Endodermal cell (in vitro differentiated cells): ENCODE measurements at regions not wholly inside any gene's neighbourhood (a gene's known extent, or its start where the extent isn't known, plus 50 kb on each side); places are given as distances from the start of the nearest gene placed in this dataset.

Source experiments
- DNase-seq: peaks from one replicate; pipeline ENCODE4 v3.0.0-alpha.2; 2017
- H3K27ac ChIP-seq: 2 replicates; pipeline ENCODE4 v1.5.1; 2013; ENCODE audit warnings: mild to moderate bottlenecking, low read depth, low read length, moderate library complexity
- H3K27me3 ChIP-seq: 2 replicates; pipeline ENCODE4 v1.6.1; 2013; ENCODE audit warnings: mild to moderate bottlenecking, low read length, moderate library complexity; ENCODE audit not compliant: insufficient read depth, control insufficient read depth, poor library complexity, severe bottlenecking
- H3K36me3 ChIP-seq: 2 replicates; pipeline ENCODE4 v1.7.0; 2013; ENCODE audit warnings: mild to moderate bottlenecking, low read length, moderate library complexity; ENCODE audit not compliant: control insufficient read depth, insufficient read depth
- H3K4me1 ChIP-seq: one replicate; pipeline ENCODE4 v1.7.0; 2013; ENCODE audit warnings: low read length; ENCODE audit not compliant: control insufficient read depth, insufficient read depth
- H3K4me3 ChIP-seq: 2 replicates; pipeline ENCODE4 v1.5.1; 2013; ENCODE audit warnings: mild to moderate bottlenecking, low read length, moderate library complexity
- H3K9ac ChIP-seq: 2 replicates; pipeline ENCODE4 v1.6.1; 2013; ENCODE audit warnings: mild to moderate bottlenecking, low read length, moderate library complexity; ENCODE audit not compliant: poor library complexity, severe bottlenecking; ENCODE audit errors: extremely low read depth
- H3K9me3 ChIP-seq: 2 replicates; pipeline ENCODE4 v1.6.1; 2013; ENCODE audit warnings: mild to moderate bottlenecking, low read length, moderate library complexity; ENCODE audit not compliant: control insufficient read depth
- H3K27ac Mint-ChIP-seq: 2 replicates; pipeline ENCODE4 v1.8.0; 2020; ENCODE audit warnings: mixed read lengths
- H3K27me3 Mint-ChIP-seq: 2 replicates; pipeline ENCODE4 v1.8.0; 2021; ENCODE audit warnings: mild to moderate bottlenecking, mixed read lengths; ENCODE audit not compliant: insufficient read depth
- H3K36me3 Mint-ChIP-seq: 2 replicates; pipeline ENCODE4 v1.8.0; 2020; ENCODE audit warnings: low read depth, mixed read lengths
- H3K4me1 Mint-ChIP-seq: 2 replicates; pipeline ENCODE4 v1.8.0; 2020; ENCODE audit warnings: mixed read lengths
- H3K4me3 Mint-ChIP-seq: 2 replicates; pipeline ENCODE4 v1.8.0; 2020; ENCODE audit warnings: mild to moderate bottlenecking, moderate library complexity, mixed read lengths
- H3K9me3 Mint-ChIP-seq: 2 replicates; pipeline ENCODE4 v1.8.0; 2020; ENCODE audit warnings: mild to moderate bottlenecking, mixed read lengths
- WGBS, 2 experiments: methylation state at CpG; one replicate each; pipeline versions ENCODE4 v1.1.5 to v1.1.7; 2013; ENCODE audit warnings: missing lambda C conversion rate in 2 of 2, mixed read lengths in 1 of 2; ENCODE audit not compliant: insufficient coverage in 1 of 2, insufficient read length in 1 of 2; 5-methylcytosine and 5-hydroxymethylcytosine counted together
- TF ChIP-seq, protein P1 (sequence below): fragments of 200-600 bp; sonication (generic); conservative IDR thresholded peaks from 2 replicates; pipeline ENCODE4 v1.5.0; 2021; ENCODE audit warnings: antibody characterized with exemption, mild to moderate bottlenecking

DNA sequence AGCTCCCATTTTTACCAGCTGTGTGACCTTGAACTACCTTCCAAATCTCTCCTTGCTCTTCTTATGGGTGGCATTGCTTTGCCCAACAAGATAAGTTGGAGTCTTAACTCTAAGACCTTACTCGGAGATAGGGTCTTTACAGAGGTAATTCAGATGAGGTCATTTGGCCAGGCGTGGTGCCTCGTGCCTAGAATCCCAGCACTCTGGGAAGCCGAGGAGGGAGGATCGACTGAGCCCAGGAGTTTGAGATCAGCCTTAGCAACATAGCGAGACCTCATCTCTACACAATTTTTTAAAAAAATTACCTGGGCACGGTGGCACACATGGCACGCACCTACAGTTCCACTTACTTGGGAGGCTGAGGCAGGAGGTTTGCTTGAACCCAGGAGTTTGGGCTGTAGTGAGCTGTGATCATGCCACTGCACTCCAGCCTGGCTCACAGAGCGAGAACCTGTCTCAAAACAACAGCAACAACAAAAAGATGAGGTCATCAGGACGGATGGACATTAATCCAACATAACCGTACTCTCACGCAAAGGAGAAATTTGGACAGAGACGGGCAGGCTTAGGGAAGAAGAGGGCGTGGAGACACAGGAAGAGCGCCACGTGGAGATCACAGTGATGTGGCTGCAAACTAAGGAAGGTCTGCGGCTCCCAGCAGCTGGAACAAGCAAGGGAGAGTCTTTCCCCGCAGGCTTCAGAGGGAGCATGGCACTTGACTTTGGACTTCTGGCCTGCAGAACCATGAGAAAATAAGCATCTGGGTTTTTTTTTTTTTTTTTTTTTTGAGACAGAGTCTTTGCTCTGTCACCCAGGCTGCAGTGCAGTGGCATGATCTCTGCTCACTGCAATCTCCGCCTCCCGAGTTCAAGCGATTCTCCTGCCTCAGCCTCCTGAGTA lies 122.3 kb upstream of the CARD11 start:
- 87 to 88% methylated on average over 17 to 21 of the region's 21 CpGs for WGBS, 2 experiments
- no peaks in the 10 kb centered on the region for H3K36me3 ChIP-seq
- no peak for DNase-seq
- peaks cover 11% of the 10 kb centered on the region for H3K9me3 ChIP-seq
- Mint-ChIP-seq H3K9me3 (peaks cover 14% of the 10 kb centered on the region), H3K27me3 (peaks cover 6% of the 10 kb centered on the region), H3K27ac (no peak overlapping the region), H3K36me3 (no peaks in the 10 kb centered on the region), H3K4me3 (no peak overlapping the region), H3K4me1 (peaks cover 29% of the 10 kb centered on the region)
- no peaks in the 10 kb centered on the region for H3K27me3 ChIP-seq
- no peak overlapping the region for H3K4me3 ChIP-seq
- H3K9ac ChIP-seq: no peak overlapping the region
- TF ChIP-seq, protein P1, sequence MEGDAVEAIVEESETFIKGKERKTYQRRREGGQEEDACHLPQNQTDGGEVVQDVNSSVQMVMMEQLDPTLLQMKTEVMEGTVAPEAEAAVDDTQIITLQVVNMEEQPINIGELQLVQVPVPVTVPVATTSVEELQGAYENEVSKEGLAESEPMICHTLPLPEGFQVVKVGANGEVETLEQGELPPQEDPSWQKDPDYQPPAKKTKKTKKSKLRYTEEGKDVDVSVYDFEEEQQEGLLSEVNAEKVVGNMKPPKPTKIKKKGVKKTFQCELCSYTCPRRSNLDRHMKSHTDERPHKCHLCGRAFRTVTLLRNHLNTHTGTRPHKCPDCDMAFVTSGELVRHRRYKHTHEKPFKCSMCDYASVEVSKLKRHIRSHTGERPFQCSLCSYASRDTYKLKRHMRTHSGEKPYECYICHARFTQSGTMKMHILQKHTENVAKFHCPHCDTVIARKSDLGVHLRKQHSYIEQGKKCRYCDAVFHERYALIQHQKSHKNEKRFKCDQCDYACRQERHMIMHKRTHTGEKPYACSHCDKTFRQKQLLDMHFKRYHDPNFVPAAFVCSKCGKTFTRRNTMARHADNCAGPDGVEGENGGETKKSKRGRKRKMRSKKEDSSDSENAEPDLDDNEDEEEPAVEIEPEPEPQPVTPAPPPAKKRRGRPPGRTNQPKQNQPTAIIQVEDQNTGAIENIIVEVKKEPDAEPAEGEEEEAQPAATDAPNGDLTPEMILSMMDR: no peak
- peaks cover 8% of the 10 kb centered on the region for H3K4me1 ChIP-seq
- H3K27ac ChIP-seq: no peak overlapping the region

GRCh38 chr7:3167551-3167950 lies 123.9 kb upstream of the CARD11 start:
- Histone ChIP-seq H3K36me3 (no peaks in the 10 kb centered on the region), H3K9me3 (peaks cover 7% of the 10 kb centered on the region), H3K27me3 (no peaks in the 10 kb centered on the region), H3K4me3 (no peak overlapping the region), H3K4me1 (peaks cover 8% of the 10 kb centered on the region), H3K9ac (no peak overlapping the region), H3K27ac (no peak overlapping the region)
- H3K27me3 Mint-ChIP-seq: peaks cover 6% of the 10 kb centered on the region
- no peak overlapping the region for H3K27ac Mint-ChIP-seq
- H3K36me3 Mint-ChIP-seq: no peaks in the 10 kb centered on the region
- WGBS, 2 experiments: 82 to 94% methylated on average over 2 to 5 of the region's 5 CpGs
- H3K4me1 Mint-ChIP-seq: peaks cover 29% of the 10 kb centered on the region
- peaks cover 16% of the 10 kb centered on the region for H3K9me3 Mint-ChIP-seq
- TF ChIP-seq, protein P1: no peak
- DNase-seq: no peak
- H3K4me3 Mint-ChIP-seq: no peak overlapping the region

- Histone ChIP-seq H3K4me3 (no peak overlapping the region), H3K36me3 (no peaks in the 10 kb centered on the region), H3K27me3 (no peaks in the 10 kb centered on the region), H3K9me3 (no peaks in the 10 kb centered on the region), H3K27ac (no peak overlapping the region), H3K9ac (no peak overlapping the region), H3K4me1 (peaks cover 8% of the 10 kb centered on the region)
- H3K27ac Mint-ChIP-seq: no peak overlapping the region
- 94 to 96% methylated on average over 5 to 12 of the region's 12 CpGs for WGBS, 2 experiments
- H3K4me3 Mint-ChIP-seq: no peak overlapping the region
- TF ChIP-seq, protein P1: no peak
- H3K4me1 Mint-ChIP-seq: peaks cover 29% of the 10 kb centered on the region
- H3K9me3 Mint-ChIP-seq: peaks cover 8% of the 10 kb centered on the region
- DNase-seq: no peak
- H3K36me3 Mint-ChIP-seq: no peaks in the 10 kb centered on the region
- peaks cover 6% of the 10 kb centered on the region for H3K27me3 Mint-ChIP-seq
Measured at GRCh38 chr7:3168370-3168769, 124.7 kb upstream of the CARD11 start.
